22Rv1 (cell line): ENCODE measurements at regions not wholly inside any gene's neighbourhood (a gene's known extent, or its start where the extent isn't known, plus 50 kb on each side); places are given as distances from the start of the nearest gene placed in this dataset.
"Not testable (repeated sequence)": the region's sequence is repeated elsewhere in the genome, so short reads cannot be mapped to it uniquely, and the experiment has no call there.

ENCODE experiments used
- ZFX ChIP-seq: fragments of 450-650 bp; IDR thresholded peaks from 2 replicates; pipeline ENCODE4 v1.6.1; 2017; ENCODE audit warnings: antibody characterized with exemption, borderline replicate concordance
- TF ChIP-seq, protein P1 (sequence below): fragments of 450-650 bp; IDR thresholded peaks from 2 replicates; pipeline ENCODE4 v1.5.1; 2017; ENCODE audit warnings: mild to moderate bottlenecking

- TF ChIP-seq, protein P1, sequence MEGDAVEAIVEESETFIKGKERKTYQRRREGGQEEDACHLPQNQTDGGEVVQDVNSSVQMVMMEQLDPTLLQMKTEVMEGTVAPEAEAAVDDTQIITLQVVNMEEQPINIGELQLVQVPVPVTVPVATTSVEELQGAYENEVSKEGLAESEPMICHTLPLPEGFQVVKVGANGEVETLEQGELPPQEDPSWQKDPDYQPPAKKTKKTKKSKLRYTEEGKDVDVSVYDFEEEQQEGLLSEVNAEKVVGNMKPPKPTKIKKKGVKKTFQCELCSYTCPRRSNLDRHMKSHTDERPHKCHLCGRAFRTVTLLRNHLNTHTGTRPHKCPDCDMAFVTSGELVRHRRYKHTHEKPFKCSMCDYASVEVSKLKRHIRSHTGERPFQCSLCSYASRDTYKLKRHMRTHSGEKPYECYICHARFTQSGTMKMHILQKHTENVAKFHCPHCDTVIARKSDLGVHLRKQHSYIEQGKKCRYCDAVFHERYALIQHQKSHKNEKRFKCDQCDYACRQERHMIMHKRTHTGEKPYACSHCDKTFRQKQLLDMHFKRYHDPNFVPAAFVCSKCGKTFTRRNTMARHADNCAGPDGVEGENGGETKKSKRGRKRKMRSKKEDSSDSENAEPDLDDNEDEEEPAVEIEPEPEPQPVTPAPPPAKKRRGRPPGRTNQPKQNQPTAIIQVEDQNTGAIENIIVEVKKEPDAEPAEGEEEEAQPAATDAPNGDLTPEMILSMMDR: not testable (repeated sequence)
- TF ChIP-seq ZFX: not testable (repeated sequence)
Measured at GRCh38 chr3:11707084-11707483, 63.4 kb upstream of the VGLL4 start.
